Testis (tissue), 2 donors: ENCODE measurements at regions not wholly inside any gene's neighbourhood (a gene's known extent, or its start where the extent isn't known, plus 50 kb on each side); places are given as distances from the start of the nearest gene placed in this dataset.

ENCODE experiments used
- DNase-seq: peaks from one replicate; pipeline ENCODE4 v3.0.0-alpha.2; 2019
- H3K27ac ChIP-seq, 2 donors: fragments of 200-600 bp; sonication (generic); one replicate each; pipeline ENCODE4 v1.5.1; 2019
- H3K27me3 ChIP-seq: fragments of 200-600 bp; sonication (generic); one replicate; pipeline ENCODE4 v1.5.1; 2019
- H3K36me3 ChIP-seq: fragments of 200-600 bp; sonication (generic); one replicate; pipeline ENCODE4 v1.5.1; 2017; ENCODE audit warnings: low read depth; ENCODE audit errors: missing control alignments
- H3K4me1 ChIP-seq: fragments of 200-600 bp; sonication (generic); one replicate; pipeline ENCODE4 v1.5.1; 2019
- H3K4me3 ChIP-seq, 2 donors: fragments of 200-600 bp; sonication (generic); one replicate each; pipeline ENCODE4 v1.5.1; 2017 to 2019
- H3K9me3 ChIP-seq: fragments of 200-600 bp; sonication (generic); one replicate; pipeline ENCODE4 v1.5.1; 2017
- CTCF ChIP-seq, 3 experiments: fragments of 450-650 bp in 2 of 3; fragments of 200-600 bp in 1 of 3; sonication (generic) in 1 of 3; IDR thresholded peaks; one replicate each; pipeline ENCODE4 v1.5.1; 2016 to 2019; ENCODE audit warnings: antibody characterized with exemption in 3 of 3, mild to moderate bottlenecking in 2 of 3, moderate library complexity in 1 of 3
- POLR2A ChIP-seq: fragments of 450-650 bp; IDR thresholded peaks from one replicate; pipeline ENCODE4 v1.6.1; 2017; ENCODE audit warnings: antibody characterized with exemption, mild to moderate bottlenecking, moderate library complexity
- WGBS, 2 donors: methylation state at CpG; one replicate each; pipeline ENCODE4 v1.1.5; 2018; 5-methylcytosine and 5-hydroxymethylcytosine counted together
- intact Hi-C: fragments of 100-400 bp; cut with DNase I; formaldehyde crosslinking; loops from one replicate; pipeline ENCODE4 v1.15.1; 2023; ENCODE audit warnings: low total_unique reads

DNA sequence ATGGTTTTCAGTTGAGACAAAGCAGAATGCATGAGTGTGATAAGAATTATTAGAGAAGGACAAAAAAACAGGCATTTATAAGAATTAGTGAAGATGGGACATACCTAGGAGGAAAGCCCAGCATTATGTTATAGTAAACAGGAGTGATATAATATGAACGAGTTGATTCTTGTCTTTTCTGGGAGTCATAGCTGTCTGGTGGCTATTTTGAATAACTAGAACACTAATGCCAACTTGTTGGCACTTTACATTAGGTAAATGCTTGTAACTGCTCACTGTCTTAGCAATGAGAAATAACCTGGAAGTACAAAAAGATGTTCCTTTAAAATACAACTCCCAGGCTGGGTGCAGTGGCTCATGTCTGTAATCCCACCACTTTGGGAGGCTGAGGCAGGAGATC lies 540.8 kb upstream of the SPHKAP start:
- no peak overlapping the region for H3K4me3 ChIP-seq
- TF ChIP-seq POLR2A, result no peak
- TF ChIP-seq CTCF (IDR thresholded peaks at IDR 0.05), result no peak
- no peaks in the 10 kb centered on the region for H3K27me3 ChIP-seq
- no peaks in the 10 kb centered on the region for H3K9me3 ChIP-seq
- H3K4me1 ChIP-seq, result no peaks in the 10 kb centered on the region
- 66 to 74% methylated on average over 1 of the region's 1 CpG for WGBS, 2 donors
- intact Hi-C loops, result no loop called here
- H3K27ac ChIP-seq, result no peak overlapping the region
- no peak for DNase-seq
- H3K36me3 ChIP-seq, result no peaks in the 10 kb centered on the region

DNA sequence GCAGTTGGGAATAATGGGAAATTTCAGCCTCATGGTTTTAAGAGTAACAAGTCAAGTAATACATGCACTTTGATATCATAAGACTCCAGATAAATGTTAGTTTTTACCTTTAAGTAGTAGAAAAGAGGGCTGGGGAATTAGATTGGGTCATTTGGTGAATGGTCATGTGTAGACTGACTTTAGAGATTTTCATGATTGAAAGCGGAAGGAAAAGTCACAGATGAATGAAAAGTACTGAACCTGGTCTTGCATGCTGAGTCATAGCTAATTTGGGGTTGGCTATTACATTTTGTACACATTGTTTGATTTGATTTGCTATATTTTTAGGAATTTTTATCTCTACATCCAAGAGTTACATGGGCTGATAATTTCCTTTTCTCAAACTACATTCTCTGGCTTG lies 539.4 kb upstream of the SPHKAP start:
- WGBS, 2 donors, result 91 to 94% methylated on average over 1 of the region's 1 CpG
- DNase-seq, result no peak
- H3K27me3 ChIP-seq, result no peaks in the 10 kb centered on the region
- intact Hi-C loops, result no loop called here
- no peaks in the 10 kb centered on the region for H3K9me3 ChIP-seq
- no peaks in the 10 kb centered on the region for H3K36me3 ChIP-seq
- no peaks in the 10 kb centered on the region for H3K4me1 ChIP-seq
- TF ChIP-seq CTCF (IDR thresholded peaks at IDR 0.05) (no peak), POLR2A (no peak)
- no peak overlapping the region for H3K4me3 ChIP-seq
- no peak overlapping the region for H3K27ac ChIP-seq

GRCh38 chr2:228709788-228710371 lies 528.4 kb upstream of the SPHKAP start:
- intact Hi-C loops, result loop anchor here (10.0 kb wide), 1 partner anchor 555 kb away; no protein-coding TSS in a partner anchor
- H3K27ac ChIP-seq, result no peak overlapping the region
- 92 to 97% methylated on average over 2 of the region's 2 CpGs for WGBS, 2 donors
- no peaks in the 10 kb centered on the region for H3K27me3 ChIP-seq
- no peaks in the 10 kb centered on the region for H3K4me1 ChIP-seq
- DNase-seq, result no peak
- H3K36me3 ChIP-seq, result no peaks in the 10 kb centered on the region
- H3K9me3 ChIP-seq, result no peaks in the 10 kb centered on the region
- no peak for TF ChIP-seq POLR2A
- no peak for TF ChIP-seq CTCF (IDR thresholded peaks at IDR 0.05)
- H3K4me3 ChIP-seq, result no peak overlapping the region

- H3K4me1 ChIP-seq, result no peaks in the 10 kb centered on the region
- intact Hi-C loops, result loop anchor here (10.0 kb wide), 1 partner anchor 557 kb away; no protein-coding TSS in a partner anchor
- H3K4me3 ChIP-seq, result no peak overlapping the region
- no peaks in the 10 kb centered on the region for H3K36me3 ChIP-seq
- no peaks in the 10 kb centered on the region for H3K9me3 ChIP-seq
- whole genome bisulfite sequencing, 2 donors, result 95% methylated on average over 3 of the region's 3 CpGs
- no peak overlapping the region for H3K27ac ChIP-seq
- TF ChIP-seq POLR2A, result no peak
- TF ChIP-seq CTCF (IDR thresholded peaks at IDR 0.05), result no peak
- no peak for DNase-seq
- H3K27me3 ChIP-seq, result no peaks in the 10 kb centered on the region
Measured at GRCh38 chr2:228707846-228708245, 526.4 kb upstream of the SPHKAP start.

DNA sequence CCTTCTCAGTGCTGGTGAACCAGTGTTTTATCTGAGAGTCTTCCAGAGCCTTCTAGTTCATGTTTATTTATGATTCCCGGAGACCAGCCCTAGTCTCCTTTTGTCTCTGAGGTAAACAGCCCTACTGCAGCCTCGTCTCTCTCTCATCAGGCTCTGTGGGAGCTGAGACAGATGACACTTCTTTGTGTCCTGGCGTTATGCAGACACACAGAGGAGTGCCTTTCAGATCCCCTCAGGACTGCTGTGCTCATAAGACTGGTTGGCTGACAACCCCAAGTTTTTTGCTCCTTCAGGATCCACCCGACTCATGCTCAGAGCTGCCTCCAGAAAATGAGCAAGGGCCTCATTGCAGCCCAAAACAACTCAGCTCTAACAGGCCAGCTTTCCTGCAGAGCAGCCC lies 523.8 kb upstream of the SPHKAP start:
- DNase-seq, result no peak
- H3K9me3 ChIP-seq, result no peaks in the 10 kb centered on the region
- TF ChIP-seq POLR2A, result no peak
- no peak for TF ChIP-seq CTCF (IDR thresholded peaks at IDR 0.05)
- H3K27me3 ChIP-seq, result no peaks in the 10 kb centered on the region
- H3K27ac ChIP-seq, result no peak overlapping the region
- no peaks in the 10 kb centered on the region for H3K4me1 ChIP-seq
- WGBS, 2 donors, result 61 to 75% methylated on average over 4 of the region's 4 CpGs
- H3K36me3 ChIP-seq, result no peaks in the 10 kb centered on the region
- intact Hi-C loops, result loop anchor here (10.0 kb wide), 1 partner anchor 559 kb away; no protein-coding TSS in a partner anchor
- H3K4me3 ChIP-seq, result no peak overlapping the region
